ENCODE measurements at regions not wholly inside any gene's neighbourhood (a gene's known extent, or its start where the extent isn't known, plus 50 kb on each side); places are given as distances from the start of the nearest gene placed in this dataset.

DNA sequence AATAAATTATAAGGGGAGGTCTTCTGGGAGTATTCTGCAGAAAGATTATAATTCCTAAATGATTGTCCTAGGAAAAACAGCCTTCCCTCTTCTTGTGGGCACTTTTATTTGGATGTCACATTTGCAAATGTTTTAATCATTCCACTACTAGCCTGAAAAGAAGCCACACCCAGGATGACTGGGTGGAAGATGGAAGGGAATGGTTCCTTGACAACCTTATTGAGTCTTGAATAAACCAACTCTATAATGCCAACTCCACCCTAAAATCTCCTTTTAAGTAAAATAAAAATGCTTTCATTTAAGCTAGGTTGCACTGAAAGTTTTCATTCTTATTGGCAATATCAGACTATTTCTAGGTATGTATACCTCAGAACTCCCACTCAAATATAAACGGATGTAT lies 494.6 kb downstream of the RFC3 start:
- TF ChIP-seq, protein P1, sequence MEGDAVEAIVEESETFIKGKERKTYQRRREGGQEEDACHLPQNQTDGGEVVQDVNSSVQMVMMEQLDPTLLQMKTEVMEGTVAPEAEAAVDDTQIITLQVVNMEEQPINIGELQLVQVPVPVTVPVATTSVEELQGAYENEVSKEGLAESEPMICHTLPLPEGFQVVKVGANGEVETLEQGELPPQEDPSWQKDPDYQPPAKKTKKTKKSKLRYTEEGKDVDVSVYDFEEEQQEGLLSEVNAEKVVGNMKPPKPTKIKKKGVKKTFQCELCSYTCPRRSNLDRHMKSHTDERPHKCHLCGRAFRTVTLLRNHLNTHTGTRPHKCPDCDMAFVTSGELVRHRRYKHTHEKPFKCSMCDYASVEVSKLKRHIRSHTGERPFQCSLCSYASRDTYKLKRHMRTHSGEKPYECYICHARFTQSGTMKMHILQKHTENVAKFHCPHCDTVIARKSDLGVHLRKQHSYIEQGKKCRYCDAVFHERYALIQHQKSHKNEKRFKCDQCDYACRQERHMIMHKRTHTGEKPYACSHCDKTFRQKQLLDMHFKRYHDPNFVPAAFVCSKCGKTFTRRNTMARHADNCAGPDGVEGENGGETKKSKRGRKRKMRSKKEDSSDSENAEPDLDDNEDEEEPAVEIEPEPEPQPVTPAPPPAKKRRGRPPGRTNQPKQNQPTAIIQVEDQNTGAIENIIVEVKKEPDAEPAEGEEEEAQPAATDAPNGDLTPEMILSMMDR (IDR thresholded peaks at IDR 0.05), result no peak
- H3K27me3 Mint-ChIP-seq (ENCODE audit: low read depth), result no peaks in the 10 kb centered on the region
- no peaks in the 10 kb centered on the region for H3K9me3 Mint-ChIP-seq (ENCODE audit: low read depth)
- no peaks in the 10 kb centered on the region for H3K36me3 Mint-ChIP-seq (ENCODE audit: low read depth)
- H3K27ac Mint-ChIP-seq (ENCODE audit: unreplicated experiment), result no peak overlapping the region
- DNase-seq (ENCODE audit: low spot score), result no peak
- H3K4me3 Mint-ChIP-seq (ENCODE audit: unreplicated experiment), result no peak overlapping the region
- peaks cover 6% of the 10 kb centered on the region for H3K4me1 Mint-ChIP-seq (ENCODE audit: low read depth)

DNA sequence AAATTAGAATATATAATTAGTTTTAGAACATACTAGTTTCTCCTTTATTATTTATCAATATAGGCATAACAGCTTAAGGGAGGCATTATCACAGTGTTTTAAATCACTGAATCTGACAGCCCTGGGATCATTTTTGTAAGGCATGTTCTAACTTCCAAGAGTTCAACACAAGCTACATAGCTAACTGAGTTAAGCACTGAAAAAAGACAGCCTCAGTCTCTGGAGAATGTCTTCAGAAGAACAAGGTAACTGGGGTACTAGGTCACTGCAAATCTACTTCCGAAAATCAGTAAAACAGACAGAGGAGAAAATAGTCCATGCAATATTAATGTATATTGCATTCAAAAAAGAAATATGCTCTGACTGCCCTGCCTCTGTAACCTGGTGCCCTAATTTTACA lies 502.1 kb downstream of the RFC3 start:
- DNase-seq (ENCODE audit: low spot score), result no peak
- Mint-ChIP-seq H3K9me3 (ENCODE audit: low read depth) (no peaks in the 10 kb centered on the region), H3K27ac (ENCODE audit: unreplicated experiment) (no peak overlapping the region), H3K27me3 (ENCODE audit: low read depth) (no peaks in the 10 kb centered on the region), H3K36me3 (ENCODE audit: low read depth) (no peaks in the 10 kb centered on the region), H3K4me1 (ENCODE audit: low read depth) (peaks cover 12% of the 10 kb centered on the region), H3K4me3 (ENCODE audit: unreplicated experiment) (no peak overlapping the region)
- TF ChIP-seq, protein P1 (IDR thresholded peaks at IDR 0.05), result no peak

DNA sequence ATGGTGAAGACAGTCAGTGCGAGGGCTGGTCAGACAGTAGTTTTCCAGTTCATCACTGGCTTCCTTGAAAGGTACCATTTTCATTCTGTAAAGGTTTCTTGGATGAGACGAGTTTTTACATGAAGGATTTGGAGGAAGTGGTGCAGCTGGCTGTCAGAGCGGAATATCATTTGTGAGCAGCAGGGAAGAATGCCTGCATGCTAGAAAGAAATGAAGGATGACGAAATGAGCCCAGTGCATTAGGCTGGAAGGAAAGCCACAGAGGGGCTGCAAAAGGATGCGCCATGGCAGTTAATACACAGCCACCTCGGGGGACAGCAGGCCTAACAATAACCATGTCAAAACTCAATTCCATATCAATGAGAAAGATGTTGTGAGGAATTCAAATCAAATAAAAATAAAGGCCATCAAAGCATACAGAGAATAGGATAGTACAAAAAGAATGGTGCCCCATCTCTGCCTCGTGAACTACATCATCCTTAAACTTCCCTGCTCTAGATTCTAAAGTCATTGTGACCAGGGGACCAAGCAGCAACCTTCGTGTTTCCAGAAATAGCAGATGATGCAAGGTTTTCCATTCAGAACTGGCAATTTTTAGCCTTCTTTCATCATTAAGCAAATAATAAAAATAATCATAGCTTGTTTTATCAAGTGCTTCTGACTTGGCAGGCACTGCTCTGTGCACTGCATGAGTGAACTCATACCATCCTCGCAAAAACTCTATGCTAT lies 504.2 kb downstream of the RFC3 start:
- H3K4me1 Mint-ChIP-seq (ENCODE audit: low read depth), result peaks cover 12% of the 10 kb centered on the region
- no peaks in the 10 kb centered on the region for H3K27me3 Mint-ChIP-seq (ENCODE audit: low read depth)
- H3K27ac Mint-ChIP-seq (ENCODE audit: unreplicated experiment), result no peak overlapping the region
- H3K4me3 Mint-ChIP-seq (ENCODE audit: unreplicated experiment), result no peak overlapping the region
- TF ChIP-seq, protein P1 (IDR thresholded peaks at IDR 0.05), result no peak
- no peak for DNase-seq (ENCODE audit: low spot score)
- H3K36me3 Mint-ChIP-seq (ENCODE audit: low read depth), result no peaks in the 10 kb centered on the region
- H3K9me3 Mint-ChIP-seq (ENCODE audit: low read depth), result peaks cover 3% of the 10 kb centered on the region

DNA sequence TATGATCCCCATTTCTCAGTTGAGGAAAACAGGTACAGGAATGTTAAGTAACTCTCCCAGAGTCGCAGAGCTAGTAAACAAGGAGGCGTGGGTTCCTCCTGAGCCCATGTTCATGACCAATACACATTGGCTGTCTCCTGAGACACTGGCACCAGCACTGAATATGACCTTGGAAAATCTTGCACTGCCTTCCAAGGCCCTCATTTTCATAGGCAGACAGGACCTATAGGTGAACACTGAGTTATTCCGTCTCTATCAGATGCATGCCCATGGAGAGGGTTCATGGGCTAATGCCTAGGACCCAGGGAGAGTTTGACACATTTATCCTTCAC lies 504.8 kb downstream of the RFC3 start:
- peaks cover 3% of the 10 kb centered on the region for H3K9me3 Mint-ChIP-seq (ENCODE audit: low read depth)
- no peak for DNase-seq (ENCODE audit: low spot score)
- peaks cover 12% of the 10 kb centered on the region for H3K4me1 Mint-ChIP-seq (ENCODE audit: low read depth)
- H3K27ac Mint-ChIP-seq (ENCODE audit: unreplicated experiment), result no peak overlapping the region
- no peaks in the 10 kb centered on the region for H3K36me3 Mint-ChIP-seq (ENCODE audit: low read depth)
- no peaks in the 10 kb centered on the region for H3K27me3 Mint-ChIP-seq (ENCODE audit: low read depth)
- H3K4me3 Mint-ChIP-seq (ENCODE audit: unreplicated experiment), result no peak overlapping the region
- TF ChIP-seq, protein P1 (IDR thresholded peaks at IDR 0.05), result no peak

DNA sequence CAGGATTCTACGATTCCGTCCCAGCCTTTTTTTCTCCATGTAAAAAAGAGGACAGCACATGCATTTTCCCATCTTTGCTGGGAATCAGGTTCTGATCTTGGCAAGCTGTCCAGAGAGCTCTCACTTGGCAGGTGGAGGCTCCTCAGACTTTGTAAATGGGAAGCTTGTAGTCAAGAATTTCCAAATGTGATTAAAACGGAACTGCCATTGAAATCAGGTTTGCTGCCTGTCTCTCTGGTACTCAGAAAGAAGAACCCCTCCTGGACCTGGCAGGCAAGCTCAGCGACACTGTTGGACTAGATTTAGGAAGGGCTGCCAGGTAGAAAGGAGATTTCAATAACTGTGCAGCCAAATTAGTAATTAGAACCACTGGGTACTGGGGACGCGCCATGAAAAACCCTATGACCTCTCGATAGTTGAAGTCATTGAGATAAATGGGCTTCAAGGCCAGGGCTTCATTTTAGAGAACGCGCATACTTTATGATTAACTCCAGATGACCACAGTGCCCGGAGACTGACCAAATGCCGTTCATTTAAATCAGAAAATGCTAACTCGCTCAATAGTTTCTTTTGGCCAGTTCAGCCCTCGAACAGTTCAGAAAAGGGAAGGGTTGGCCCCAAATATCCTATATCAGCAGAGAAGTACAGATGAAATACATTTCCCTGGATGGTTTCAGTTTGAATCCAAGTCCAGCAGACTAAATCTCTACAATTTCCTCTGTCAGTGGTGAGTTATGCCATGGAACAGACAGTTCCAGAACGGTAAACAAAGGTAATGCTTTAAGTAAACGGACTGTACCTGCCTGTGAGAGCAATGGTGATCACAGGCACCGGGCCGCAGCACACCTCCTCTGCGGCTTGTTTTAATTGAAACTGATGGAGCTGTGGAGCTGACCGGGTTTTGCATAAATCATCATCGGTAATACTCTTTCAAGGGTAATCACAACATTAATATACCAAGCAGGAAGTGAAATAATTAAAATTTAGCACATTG lies 517.4 kb downstream of the RFC3 start:
- TF ChIP-seq, protein P1 (IDR thresholded peaks at IDR 0.05), result no peak
- Mint-ChIP-seq H3K4me1 (ENCODE audit: low read depth) (no peaks in the 10 kb centered on the region), H3K4me3 (ENCODE audit: unreplicated experiment) (no peak overlapping the region), H3K27me3 (ENCODE audit: low read depth) (no peaks in the 10 kb centered on the region), H3K9me3 (ENCODE audit: low read depth) (peaks cover 9% of the 10 kb centered on the region), H3K27ac (ENCODE audit: unreplicated experiment) (no peak overlapping the region), H3K36me3 (ENCODE audit: low read depth) (no peaks in the 10 kb centered on the region)
- DNase-seq (ENCODE audit: low spot score), result no peak
